H1 (cell line): ENCODE measurements at regions not wholly inside any gene's neighbourhood (a gene's known extent, or its start where the extent isn't known, plus 50 kb on each side); places are given as distances from the start of the nearest gene placed in this dataset.

Source experiments
- CEBPB ChIP-seq: IDR thresholded peaks from 2 replicates; pipeline ENCODE4 v1.6.1; 2012; ENCODE audit warnings: low read depth, low read length
- CTBP2 ChIP-seq: IDR thresholded peaks from 2 replicates; pipeline ENCODE4 v1.7.0; 2011; ENCODE audit warnings: borderline replicate concordance, mild to moderate bottlenecking, moderate library complexity, mixed read lengths, low read length; ENCODE audit not compliant: insufficient read depth, insufficient read length
- GABPA ChIP-seq: IDR thresholded peaks from 2 replicates; pipeline ENCODE4 v1.6.1; 2011; ENCODE audit warnings: mild to moderate bottlenecking, low read length, moderate library complexity, borderline replicate concordance; ENCODE audit not compliant: insufficient read depth
- KDM1A ChIP-seq: fragments of 200-600, 300-600 bp; sonication (generic); IDR thresholded peaks from 2 replicates; pipeline ENCODE4 v1.7.1; 2016; ENCODE audit warnings: mild to moderate bottlenecking, low read length, borderline replicate concordance
- RFX5 ChIP-seq: IDR thresholded peaks from 2 replicates; pipeline ENCODE4 v1.6.1; 2011; ENCODE audit warnings: low read depth, low read length, improper control_type of control experiment, borderline replicate concordance
- TF ChIP-seq, protein P1 (sequence below): fragments of 300-600 bp; sonication (generic); IDR thresholded peaks from 2 replicates; pipeline ENCODE4 v1.7.1; 2012; ENCODE audit warnings: low read length, moderate library complexity, mild to moderate bottlenecking, inconsistent platforms; ENCODE audit not compliant: insufficient replicate concordance
- TF ChIP-seq, protein P2 (sequence below): IDR thresholded peaks from 2 replicates; pipeline ENCODE4 v1.6.1; 2012; ENCODE audit warnings: inconsistent platforms
- TF ChIP-seq, protein P3 (sequence below): IDR thresholded peaks from 2 replicates; pipeline ENCODE4 v1.6.1; 2011; ENCODE audit warnings: low read depth, mild to moderate bottlenecking, low read length; ENCODE audit not compliant: insufficient read depth

DNA sequence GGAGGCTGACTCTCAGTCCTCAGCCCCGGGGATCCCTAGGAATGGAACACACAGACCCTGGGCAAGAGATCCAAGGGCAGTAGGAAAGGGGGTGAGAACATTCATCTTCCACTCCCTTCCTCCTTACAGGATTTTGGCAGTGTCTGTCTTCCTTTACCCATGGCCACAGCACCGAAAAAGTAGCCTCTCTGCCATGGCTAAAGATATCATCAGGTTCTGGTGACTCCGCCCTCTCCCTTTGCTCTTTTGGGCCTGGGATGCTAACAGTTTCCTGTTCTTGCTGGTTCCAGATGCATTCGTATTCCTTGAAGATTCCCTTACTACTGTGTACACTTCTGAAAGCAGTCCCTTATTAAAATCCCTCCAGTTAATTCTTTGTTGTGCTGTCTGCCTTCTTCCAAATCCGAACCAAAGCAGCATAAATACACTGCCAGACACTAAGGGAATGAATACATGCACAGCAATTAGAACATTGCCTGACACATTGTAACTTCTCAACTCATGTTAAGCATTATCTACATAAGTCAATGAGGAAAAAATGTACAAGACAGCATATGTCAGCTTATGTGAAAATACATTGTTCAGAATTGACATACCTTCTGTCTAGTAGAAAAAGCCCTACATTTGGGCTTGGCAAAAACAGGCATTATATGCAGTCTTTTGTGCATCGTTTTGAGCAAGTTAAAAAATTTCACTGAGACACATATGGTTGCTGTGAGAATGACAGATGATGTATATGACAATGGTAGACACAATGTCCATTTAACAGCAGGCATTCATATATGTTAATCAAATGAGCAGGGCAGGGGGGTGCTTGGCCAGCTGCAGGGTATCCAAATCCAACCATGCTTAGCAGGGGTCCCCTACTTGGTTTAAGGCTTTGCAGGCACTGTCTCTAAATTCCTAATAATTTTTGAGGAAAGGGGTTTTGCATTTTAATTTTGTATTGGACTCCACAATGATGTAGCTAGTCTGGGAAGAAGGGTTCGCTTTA is 58.8 kb upstream of the RAI14 start (continued):
- TF ChIP-seq, protein P1, sequence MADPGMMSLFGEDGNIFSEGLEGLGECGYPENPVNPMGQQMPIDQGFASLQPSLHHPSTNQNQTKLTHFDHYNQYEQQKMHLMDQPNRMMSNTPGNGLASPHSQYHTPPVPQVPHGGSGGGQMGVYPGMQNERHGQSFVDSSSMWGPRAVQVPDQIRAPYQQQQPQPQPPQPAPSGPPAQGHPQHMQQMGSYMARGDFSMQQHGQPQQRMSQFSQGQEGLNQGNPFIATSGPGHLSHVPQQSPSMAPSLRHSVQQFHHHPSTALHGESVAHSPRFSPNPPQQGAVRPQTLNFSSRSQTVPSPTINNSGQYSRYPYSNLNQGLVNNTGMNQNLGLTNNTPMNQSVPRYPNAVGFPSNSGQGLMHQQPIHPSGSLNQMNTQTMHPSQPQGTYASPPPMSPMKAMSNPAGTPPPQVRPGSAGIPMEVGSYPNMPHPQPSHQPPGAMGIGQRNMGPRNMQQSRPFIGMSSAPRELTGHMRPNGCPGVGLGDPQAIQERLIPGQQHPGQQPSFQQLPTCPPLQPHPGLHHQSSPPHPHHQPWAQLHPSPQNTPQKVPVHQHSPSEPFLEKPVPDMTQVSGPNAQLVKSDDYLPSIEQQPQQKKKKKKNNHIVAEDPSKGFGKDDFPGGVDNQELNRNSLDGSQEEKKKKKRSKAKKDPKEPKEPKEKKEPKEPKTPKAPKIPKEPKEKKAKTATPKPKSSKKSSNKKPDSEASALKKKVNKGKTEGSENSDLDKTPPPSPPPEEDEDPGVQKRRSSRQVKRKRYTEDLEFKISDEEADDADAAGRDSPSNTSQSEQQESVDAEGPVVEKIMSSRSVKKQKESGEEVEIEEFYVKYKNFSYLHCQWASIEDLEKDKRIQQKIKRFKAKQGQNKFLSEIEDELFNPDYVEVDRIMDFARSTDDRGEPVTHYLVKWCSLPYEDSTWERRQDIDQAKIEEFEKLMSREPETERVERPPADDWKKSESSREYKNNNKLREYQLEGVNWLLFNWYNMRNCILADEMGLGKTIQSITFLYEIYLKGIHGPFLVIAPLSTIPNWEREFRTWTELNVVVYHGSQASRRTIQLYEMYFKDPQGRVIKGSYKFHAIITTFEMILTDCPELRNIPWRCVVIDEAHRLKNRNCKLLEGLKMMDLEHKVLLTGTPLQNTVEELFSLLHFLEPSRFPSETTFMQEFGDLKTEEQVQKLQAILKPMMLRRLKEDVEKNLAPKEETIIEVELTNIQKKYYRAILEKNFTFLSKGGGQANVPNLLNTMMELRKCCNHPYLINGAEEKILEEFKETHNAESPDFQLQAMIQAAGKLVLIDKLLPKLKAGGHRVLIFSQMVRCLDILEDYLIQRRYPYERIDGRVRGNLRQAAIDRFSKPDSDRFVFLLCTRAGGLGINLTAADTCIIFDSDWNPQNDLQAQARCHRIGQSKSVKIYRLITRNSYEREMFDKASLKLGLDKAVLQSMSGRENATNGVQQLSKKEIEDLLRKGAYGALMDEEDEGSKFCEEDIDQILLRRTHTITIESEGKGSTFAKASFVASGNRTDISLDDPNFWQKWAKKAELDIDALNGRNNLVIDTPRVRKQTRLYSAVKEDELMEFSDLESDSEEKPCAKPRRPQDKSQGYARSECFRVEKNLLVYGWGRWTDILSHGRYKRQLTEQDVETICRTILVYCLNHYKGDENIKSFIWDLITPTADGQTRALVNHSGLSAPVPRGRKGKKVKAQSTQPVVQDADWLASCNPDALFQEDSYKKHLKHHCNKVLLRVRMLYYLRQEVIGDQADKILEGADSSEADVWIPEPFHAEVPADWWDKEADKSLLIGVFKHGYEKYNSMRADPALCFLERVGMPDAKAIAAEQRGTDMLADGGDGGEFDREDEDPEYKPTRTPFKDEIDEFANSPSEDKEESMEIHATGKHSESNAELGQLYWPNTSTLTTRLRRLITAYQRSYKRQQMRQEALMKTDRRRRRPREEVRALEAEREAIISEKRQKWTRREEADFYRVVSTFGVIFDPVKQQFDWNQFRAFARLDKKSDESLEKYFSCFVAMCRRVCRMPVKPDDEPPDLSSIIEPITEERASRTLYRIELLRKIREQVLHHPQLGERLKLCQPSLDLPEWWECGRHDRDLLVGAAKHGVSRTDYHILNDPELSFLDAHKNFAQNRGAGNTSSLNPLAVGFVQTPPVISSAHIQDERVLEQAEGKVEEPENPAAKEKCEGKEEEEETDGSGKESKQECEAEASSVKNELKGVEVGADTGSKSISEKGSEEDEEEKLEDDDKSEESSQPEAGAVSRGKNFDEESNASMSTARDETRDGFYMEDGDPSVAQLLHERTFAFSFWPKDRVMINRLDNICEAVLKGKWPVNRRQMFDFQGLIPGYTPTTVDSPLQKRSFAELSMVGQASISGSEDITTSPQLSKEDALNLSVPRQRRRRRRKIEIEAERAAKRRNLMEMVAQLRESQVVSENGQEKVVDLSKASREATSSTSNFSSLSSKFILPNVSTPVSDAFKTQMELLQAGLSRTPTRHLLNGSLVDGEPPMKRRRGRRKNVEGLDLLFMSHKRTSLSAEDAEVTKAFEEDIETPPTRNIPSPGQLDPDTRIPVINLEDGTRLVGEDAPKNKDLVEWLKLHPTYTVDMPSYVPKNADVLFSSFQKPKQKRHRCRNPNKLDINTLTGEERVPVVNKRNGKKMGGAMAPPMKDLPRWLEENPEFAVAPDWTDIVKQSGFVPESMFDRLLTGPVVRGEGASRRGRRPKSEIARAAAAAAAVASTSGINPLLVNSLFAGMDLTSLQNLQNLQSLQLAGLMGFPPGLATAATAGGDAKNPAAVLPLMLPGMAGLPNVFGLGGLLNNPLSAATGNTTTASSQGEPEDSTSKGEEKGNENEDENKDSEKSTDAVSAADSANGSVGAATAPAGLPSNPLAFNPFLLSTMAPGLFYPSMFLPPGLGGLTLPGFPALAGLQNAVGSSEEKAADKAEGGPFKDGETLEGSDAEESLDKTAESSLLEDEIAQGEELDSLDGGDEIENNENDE: no peak
- TF ChIP-seq, protein P2, sequence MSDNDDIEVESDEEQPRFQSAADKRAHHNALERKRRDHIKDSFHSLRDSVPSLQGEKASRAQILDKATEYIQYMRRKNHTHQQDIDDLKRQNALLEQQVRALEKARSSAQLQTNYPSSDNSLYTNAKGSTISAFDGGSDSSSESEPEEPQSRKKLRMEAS: no peak
- no peak for TF ChIP-seq GABPA
- no peak for TF ChIP-seq CTBP2
- no peak for TF ChIP-seq RFX5
- TF ChIP-seq, protein P3, sequence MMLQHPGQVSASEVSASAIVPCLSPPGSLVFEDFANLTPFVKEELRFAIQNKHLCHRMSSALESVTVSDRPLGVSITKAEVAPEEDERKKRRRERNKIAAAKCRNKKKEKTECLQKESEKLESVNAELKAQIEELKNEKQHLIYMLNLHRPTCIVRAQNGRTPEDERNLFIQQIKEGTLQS: no peak
- no peak for TF ChIP-seq CEBPB
- TF ChIP-seq KDM1A: no peak
